Muscle of leg (tissue), 3 donors: ENCODE measurements at regions not wholly inside any gene's neighbourhood (a gene's known extent, or its start where the extent isn't known, plus 50 kb on each side); places are given as distances from the start of the nearest gene placed in this dataset.
"Not testable (repeated sequence)": the region's sequence is repeated elsewhere in the genome, so short reads cannot be mapped to it uniquely, and the experiment has no call there.

Experiments used
- DNase-seq: peaks from one replicate; pipeline ENCODE4 v3.0.0; 2013
- H3K27ac ChIP-seq: one replicate; pipeline ENCODE4 v1.5.1; 2013; ENCODE audit warnings: mild to moderate bottlenecking, low read length, control low read depth
- H3K27me3 ChIP-seq: one replicate; pipeline ENCODE4 v1.6.1; 2013; ENCODE audit warnings: low read length; ENCODE audit not compliant: control insufficient read depth, insufficient read depth
- H3K36me3 ChIP-seq: one replicate; pipeline ENCODE4 v1.6.1; 2013; ENCODE audit warnings: low read length; ENCODE audit not compliant: control insufficient read depth, insufficient read depth
- H3K4me1 ChIP-seq: one replicate; pipeline ENCODE4 v1.6.1; 2013; ENCODE audit warnings: low read length; ENCODE audit not compliant: control insufficient read depth, insufficient read depth
- H3K4me3 ChIP-seq: one replicate; pipeline ENCODE4 v1.5.1; 2013; ENCODE audit warnings: low read length, control low read depth
- H3K9me3 ChIP-seq: replicated peaks from 2 replicates; pipeline ENCODE4 v1.6.1; 2013; ENCODE audit warnings: low read depth, low read length; ENCODE audit not compliant: control insufficient read depth
- WGBS: methylation state at CpG from one replicate; pipeline ENCODE4 v1.1.5; 2013; ENCODE audit warnings: missing lambda C conversion rate; ENCODE audit not compliant: insufficient coverage; 5-methylcytosine and 5-hydroxymethylcytosine counted together

- not testable (repeated sequence) for DNase-seq, H3K9me3 ChIP-seq, H3K4me3 ChIP-seq, H3K36me3 ChIP-seq, H3K27ac ChIP-seq, H3K4me1 ChIP-seq, H3K27me3 ChIP-seq
- no CpG with 5 or more reads among the region's 1 CpG for WGBS
Observed at GRCh38 chr15:31207861-31208260, 106.3 kb upstream of the TRPM1 start.

- H3K27ac ChIP-seq, result no peak overlapping the region
- H3K36me3 ChIP-seq, result no peaks in the 10 kb centered on the region
- no CpG with 5 or more reads among the region's 3 CpGs for WGBS
- H3K27me3 ChIP-seq, result peaks cover 8% of the 10 kb centered on the region
- no peaks in the 10 kb centered on the region for H3K9me3 ChIP-seq
- DNase-seq, result no peak
- H3K4me1 ChIP-seq, result no peaks in the 10 kb centered on the region
- no peak overlapping the region for H3K4me3 ChIP-seq
Observed at GRCh38 chr15:31208817-31209216, 107.3 kb upstream of the TRPM1 start.

- no peaks in the 10 kb centered on the region for H3K9me3 ChIP-seq
- 88% methylated on average over 2 of the region's 4 CpGs for WGBS
- no peak overlapping the region for H3K4me3 ChIP-seq
- H3K4me1 ChIP-seq, result peaks cover 7% of the 10 kb centered on the region
- H3K27me3 ChIP-seq, result peaks cover 6% of the 10 kb centered on the region
- DNase-seq, result no peak
- no peaks in the 10 kb centered on the region for H3K36me3 ChIP-seq
- no peak overlapping the region for H3K27ac ChIP-seq
Observed at GRCh38 chr15:31211353-31211752, 109.8 kb upstream of the TRPM1 start.

GRCh38 chr15:31212326-31213080 lies 111.0 kb upstream of the TRPM1 start:
- no CpG with 5 or more reads among the region's 10 CpGs for WGBS
- H3K27ac ChIP-seq, result no peak overlapping the region
- no peaks in the 10 kb centered on the region for H3K36me3 ChIP-seq
- H3K27me3 ChIP-seq, result no peaks in the 10 kb centered on the region
- DNase-seq, result peak; percentile 42
- peaks cover 12% of the 10 kb centered on the region for H3K4me1 ChIP-seq
- H3K4me3 ChIP-seq, result no peak overlapping the region
- H3K9me3 ChIP-seq, result no peaks in the 10 kb centered on the region

DNA sequence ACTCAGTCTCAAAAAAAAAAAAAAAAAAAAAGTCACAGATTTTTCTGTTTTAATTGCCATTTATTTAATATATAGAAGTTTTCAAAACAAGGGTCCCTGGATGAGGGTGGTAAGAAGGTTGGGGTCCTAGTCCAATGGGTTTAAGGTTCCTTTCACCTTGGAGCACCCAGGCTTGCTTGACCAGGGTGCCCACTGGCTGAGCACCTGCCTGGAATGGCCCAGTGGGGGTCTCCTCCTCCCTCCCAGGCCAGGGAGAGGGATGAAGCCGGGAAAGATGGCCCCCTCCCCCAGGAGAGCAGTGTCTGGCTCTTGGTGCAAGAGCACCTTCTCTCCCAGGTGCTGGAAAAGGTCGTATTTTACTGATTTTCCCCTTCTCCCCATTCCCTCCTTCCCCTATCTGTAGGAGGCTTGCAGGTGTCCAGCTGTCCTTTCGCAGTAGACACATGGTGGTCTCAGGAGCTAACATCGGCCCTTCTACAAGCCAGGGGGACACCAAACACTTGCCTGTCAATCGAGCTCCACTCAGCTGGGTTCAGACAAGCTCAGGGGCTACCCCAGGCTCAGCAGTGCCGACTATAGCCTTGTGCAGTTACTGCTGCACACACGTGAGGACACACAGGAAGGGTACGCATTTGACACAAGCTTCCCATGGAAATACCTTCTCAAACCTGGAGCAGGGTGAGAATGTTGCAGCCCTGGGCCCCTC lies 112.3 kb upstream of the KLF13 start:
- Histone ChIP-seq H3K36me3 (no peaks in the 10 kb centered on the region), H3K27me3 (no peaks in the 10 kb centered on the region), H3K4me1 (peaks cover 12% of the 10 kb centered on the region), H3K27ac (no peak overlapping the region), H3K4me3 (no peak overlapping the region), H3K9me3 (no peaks in the 10 kb centered on the region)
- WGBS, result 75% methylated on average over 5 of the region's 8 CpGs
- no peak for DNase-seq

GRCh38 chr15:31214864-31215489 lies 111.7 kb upstream of the KLF13 start:
- peaks cover 12% of the 10 kb centered on the region for H3K4me1 ChIP-seq
- H3K36me3 ChIP-seq, result no peaks in the 10 kb centered on the region
- H3K27ac ChIP-seq, result no peak overlapping the region
- H3K9me3 ChIP-seq, result no peaks in the 10 kb centered on the region
- 41% methylated on average over 17 of the region's 18 CpGs for WGBS
- no peak for DNase-seq
- H3K4me3 ChIP-seq, result no peak overlapping the region
- no peaks in the 10 kb centered on the region for H3K27me3 ChIP-seq

DNA sequence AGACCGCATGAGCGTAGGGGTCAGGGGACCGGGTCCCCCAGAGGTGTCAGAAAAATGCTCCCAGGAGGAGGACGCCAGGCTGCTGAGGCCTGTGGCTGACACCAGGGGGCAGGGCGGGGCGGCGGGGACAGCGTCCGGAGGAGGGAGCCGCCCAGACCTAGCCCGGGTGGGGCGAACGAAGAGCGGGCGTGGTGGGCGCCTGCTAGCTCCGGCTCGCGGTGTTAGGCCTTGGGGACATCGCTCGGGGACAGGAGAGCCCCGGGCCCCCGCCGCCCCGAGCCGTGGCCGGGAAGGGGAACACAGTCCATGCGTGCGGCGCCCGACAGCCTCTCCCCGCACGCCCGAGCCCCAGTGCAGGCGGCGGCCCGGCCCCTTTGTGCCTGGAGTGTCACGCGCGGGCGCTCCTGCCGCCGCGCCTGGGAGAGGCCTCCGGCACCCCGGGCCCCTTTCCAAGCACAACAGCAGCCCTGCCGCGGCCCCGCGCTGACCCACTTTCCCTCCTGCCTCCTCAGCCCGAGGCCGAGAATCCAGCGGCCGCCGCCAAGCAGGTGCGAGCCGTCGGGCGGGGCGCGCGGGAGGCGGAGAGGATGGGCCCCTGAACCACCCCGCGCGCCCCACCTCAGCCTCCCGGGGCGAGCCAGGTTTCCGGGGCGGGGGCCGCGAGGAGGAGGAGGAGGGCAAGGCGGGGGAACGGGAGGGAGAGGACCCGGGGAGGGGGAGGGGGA lies 111.0 kb upstream of the KLF13 start:
- no peaks in the 10 kb centered on the region for H3K27me3 ChIP-seq
- H3K27ac ChIP-seq, result no peak overlapping the region
- H3K9me3 ChIP-seq, result no peaks in the 10 kb centered on the region
- no peaks in the 10 kb centered on the region for H3K36me3 ChIP-seq
- peak overlapping the region; percentile 41 for H3K4me3 ChIP-seq
- DNase-seq, result peak; percentile 80
- WGBS, result 1% methylated on average over 50 of the region's 75 CpGs
- H3K4me1 ChIP-seq, result peaks cover 12% of the 10 kb centered on the region

DNA sequence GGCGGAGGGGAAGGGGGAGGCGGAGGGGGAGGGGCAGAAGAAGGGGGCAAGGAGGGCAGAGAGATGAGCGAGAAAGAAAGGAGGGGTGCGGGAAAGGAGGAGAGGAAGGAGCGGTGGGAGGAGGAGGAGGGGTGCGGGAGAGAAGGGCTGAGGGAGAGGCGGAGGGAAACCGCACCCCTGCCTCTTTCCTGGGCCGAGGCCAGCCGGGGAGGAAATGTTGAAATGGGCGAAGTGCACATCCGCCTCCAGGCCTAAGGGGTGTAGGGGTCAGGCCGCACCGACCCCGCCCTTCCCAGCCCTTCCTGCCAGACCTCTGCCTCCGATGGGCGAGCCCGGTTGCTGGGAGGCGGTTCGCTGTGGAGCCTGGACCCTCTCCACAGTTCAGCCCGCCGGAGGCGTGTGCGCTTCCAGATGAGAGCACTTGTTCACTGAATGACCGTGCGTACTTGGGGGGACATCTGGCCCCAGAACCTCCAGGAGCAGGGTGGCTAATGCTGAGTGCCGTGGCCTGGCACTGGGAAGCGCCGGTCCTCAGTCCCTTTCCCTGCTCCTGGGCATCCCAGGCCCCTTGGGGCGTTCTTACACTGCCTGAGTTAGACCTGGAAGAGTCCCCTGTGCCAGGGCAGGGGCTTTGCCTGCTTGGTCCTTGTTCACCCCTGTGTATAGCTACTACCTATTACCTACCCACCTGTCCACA lies 110.3 kb upstream of the KLF13 start:
- Histone ChIP-seq H3K4me1 (peaks cover 12% of the 10 kb centered on the region), H3K4me3 (peak overlapping the region; percentile 41)

DNA sequence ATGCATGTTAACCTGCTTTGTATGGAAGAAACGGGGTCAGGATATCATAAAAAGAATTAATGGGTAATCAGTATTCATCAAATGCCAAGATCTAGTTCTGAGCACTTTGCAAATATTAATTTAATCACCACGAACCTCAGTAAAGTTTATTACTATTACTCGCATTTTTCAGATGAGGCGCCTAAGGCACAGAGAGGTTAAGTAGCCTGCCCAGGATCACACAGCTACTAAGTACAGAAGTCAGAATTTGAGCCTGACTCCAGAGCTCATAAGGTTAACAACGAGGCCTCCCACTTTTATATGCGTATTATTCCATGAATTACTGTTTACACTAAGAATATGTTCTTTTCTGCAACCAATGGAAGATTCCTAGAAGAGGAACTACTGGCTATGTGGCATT lies 109.6 kb upstream of the KLF13 start:
- no peak for DNase-seq
- no peak overlapping the region for H3K4me3 ChIP-seq
- no peaks in the 10 kb centered on the region for H3K36me3 ChIP-seq
- no peak overlapping the region for H3K27ac ChIP-seq
- H3K4me1 ChIP-seq, result peaks cover 12% of the 10 kb centered on the region
- H3K9me3 ChIP-seq, result no peaks in the 10 kb centered on the region
- no peaks in the 10 kb centered on the region for H3K27me3 ChIP-seq
- WGBS, result no CpG with 5 or more reads among the region's 6 CpGs

More for the DNA sequence above, 110.3 kb upstream of the KLF13 start:
- peak; percentile 81 for DNase-seq
- peak overlapping the region; percentile 7 for H3K27ac ChIP-seq
- no peaks in the 10 kb centered on the region for H3K9me3 ChIP-seq
- no peaks in the 10 kb centered on the region for H3K36me3 ChIP-seq
- 11% methylated on average over 15 of the region's 30 CpGs for WGBS
- no peaks in the 10 kb centered on the region for H3K27me3 ChIP-seq
